ENCODE measurements at regions not wholly inside any gene's neighbourhood (a gene's known extent, or its start where the extent isn't known, plus 50 kb on each side); places are given as distances from the start of the nearest gene placed in this dataset.

DNA sequence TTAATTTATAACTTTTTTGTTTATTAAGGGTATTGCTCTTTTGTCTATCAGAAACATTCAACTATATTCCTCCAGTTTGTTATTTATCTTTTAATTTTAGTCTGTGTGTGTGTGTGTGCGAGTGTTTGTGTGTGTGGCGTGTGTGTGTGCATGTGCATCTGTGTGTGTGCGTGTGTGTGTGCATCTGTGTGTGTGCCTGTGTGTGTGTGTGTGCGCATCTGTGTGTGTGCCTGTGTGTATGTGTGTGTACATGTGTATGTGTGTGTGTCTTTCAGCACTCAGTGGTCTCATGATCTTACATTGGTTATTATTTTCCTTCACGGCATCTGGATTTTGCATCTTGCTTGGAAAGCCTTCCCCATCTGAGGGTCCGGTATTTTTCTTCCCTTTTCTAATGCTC lies 281.1 kb upstream of the RTL1 start:
- DNase-seq = no peak

- DNase-seq = no peak
Measured at GRCh38 chr14:101185073-101185835, 281.7 kb upstream of the RTL1 start.

DNA sequence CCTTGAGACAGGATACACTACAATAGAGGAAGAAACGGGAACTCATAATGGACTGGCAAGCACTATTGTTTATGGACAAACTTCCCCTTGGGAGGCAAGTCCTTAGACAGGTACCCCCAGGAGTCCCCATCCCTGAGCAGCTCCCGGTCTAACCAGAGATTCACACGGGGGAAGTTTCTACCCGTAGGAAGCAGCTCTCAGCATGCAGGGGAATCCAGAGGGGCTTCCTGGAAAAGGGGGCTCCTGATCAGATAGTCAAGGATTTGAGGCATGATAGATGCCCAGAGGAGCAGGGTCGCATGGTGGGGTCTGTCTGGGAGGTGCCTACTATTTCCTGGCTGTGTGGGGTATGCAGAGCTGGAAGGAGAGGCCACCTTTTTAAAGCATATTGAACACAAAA lies 282.4 kb upstream of the RTL1 start:
- no peak for DNase-seq

- DNase-seq = no peak
Measured at GRCh38 chr14:101186544-101186943, 283.0 kb upstream of the RTL1 start.

GRCh38 chr14:101186992-101187815 lies 283.7 kb upstream of the RTL1 start:
- DNase-seq = no peak

- no peak for DNase-seq
Measured at GRCh38 chr14:101187816-101188570, 284.5 kb upstream of the RTL1 start.

DNA sequence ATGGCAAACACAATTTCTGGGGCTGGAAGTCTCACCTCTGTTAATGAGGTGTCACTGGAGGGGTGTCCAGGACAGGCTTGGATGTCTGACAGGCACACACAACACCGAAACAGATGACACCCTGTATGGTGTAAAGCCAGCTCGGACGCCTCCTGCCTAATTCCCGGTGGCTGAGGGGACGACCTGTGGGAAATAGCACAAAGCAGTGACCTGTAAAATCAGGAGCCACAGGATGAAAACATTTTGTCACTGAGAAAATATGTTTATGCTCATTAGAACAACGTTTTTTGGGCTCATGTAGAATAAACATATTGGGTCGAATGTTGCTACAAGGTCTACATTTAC lies 285.0 kb upstream of the RTL1 start:
- DNase-seq = no peak

DNA sequence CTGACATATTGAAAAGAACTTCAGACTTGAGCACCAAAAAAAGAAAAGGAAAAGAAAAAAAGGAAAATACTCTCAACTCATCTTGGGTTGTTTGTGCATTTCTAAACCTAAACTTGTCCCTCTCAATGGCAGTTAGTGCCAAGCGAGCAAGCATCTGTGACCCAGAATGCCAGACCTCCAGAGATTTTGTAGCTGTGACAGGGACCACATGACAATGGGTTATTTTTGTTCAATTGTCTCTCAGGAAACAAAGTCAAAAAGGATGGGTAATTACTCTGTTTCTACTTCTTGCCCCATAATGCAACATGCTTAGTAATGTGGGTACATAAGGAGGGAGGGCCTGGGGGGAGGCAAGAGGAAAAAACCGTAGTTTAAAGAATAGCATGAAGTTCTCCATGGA lies 285.7 kb upstream of the RTL1 start:
- no peak for DNase-seq

DNA sequence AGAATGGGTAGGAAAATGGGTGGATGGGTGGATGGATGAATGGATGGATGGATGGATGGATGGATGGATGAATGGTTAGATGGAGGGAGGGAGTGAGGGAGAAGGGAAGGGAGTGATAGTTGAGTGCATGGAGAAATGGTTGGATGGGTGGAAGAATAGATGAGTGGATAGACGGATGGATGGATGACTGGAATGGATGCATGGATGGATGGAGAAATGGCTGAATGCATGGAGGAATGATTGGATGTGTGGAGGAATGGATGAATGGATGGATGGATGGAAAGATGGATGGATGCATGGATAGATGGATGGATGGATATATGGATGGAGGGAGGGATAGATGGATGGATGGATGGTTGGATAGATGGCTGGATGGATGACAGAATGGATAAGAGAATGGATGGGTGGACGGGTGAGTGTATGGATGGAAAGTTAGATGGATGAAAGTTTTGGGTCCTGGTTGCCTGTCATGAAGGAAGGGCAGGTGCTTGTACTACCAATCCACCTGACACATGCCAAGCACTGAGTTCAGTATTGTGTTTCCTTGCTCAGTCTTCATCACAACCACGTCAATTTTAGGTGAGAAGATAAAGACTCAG lies 286.5 kb upstream of the RTL1 start:
- no peak for DNase-seq

- no peak for DNase-seq
Measured at GRCh38 chr14:101191101-101191720, 287.7 kb upstream of the RTL1 start.

- DNase-seq = no peak
Measured at GRCh38 chr14:101191721-101192660, 288.5 kb upstream of the RTL1 start.

- DNase-seq = no peak
Measured at GRCh38 chr14:101192661-101193000, 289.1 kb upstream of the RTL1 start.

DNA sequence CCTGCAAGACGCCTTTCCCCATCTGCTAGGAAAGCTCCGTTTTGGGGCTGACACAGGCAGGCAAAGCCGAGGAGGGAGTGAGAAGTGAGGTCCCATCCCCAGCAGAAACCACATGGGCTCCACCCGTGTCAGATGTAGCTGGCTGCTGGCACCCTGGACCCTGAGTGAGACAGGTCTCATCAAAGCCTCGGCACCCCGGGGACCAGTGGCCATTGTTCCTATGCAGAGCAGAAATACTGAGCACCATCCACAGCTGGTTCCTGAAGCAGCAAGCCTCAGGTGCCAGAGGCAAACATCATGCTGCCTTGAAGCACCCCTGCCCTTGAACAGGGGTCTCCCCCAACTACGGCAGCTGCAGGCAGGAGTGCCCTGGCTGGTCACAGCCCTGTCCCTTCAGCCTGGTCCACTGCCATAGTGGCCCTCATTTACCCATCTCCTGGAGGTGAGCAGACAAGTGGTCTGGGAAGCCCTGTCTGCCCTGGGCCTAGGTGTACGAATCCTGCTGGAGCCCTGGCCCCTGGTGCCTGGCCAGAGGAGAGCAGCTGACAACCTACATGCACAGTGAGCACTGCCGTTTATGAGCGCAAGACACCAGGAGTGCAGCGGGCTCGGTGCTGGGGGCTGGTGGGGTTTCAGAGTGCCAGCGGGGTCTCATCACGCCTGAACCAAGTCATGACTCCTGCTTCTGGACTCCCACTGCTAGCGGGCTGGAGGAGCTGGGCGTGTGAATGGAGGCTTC lies 289.8 kb upstream of the RTL1 start:
- no peak for DNase-seq

- peak; percentile 2 for DNase-seq
Measured at GRCh38 chr14:101193845-101194372, 290.4 kb upstream of the RTL1 start.

GRCh38 chr14:101194373-101195308 lies 291.1 kb upstream of the RTL1 start:
- no peak for DNase-seq

DNA sequence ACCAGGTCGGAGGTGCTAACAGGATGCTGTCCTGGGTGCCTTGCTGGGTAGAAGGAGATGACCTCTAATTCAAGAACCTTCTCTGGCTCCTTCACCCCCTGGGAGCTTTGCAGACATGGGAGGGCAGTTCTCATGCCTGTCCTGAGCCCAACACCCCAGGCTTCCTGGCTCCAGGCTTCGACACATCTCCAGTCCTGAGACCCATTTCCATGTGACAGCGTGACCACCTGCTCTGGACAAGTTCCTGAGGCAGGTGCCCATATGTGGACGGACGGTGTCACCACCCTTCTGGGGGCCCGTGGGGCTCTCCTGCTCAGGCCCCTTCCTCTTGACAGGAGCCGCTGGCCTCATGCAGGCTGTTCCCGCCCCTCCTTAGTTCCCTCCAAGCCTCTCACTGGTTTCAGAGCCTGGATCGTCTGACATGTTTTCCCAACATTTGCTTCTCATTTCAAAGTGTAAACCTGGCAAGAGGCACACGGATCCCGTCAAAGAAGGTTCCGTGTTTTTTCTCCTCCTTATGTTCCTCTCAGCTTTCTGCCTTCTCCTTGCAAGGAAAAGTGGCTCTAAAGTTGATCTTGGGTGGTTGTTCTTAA lies 291.9 kb upstream of the RTL1 start:
- DNase-seq = no peak

GRCh38 chr14:101196051-101196712 lies 292.7 kb upstream of the RTL1 start:
- no peak for DNase-seq

DNA sequence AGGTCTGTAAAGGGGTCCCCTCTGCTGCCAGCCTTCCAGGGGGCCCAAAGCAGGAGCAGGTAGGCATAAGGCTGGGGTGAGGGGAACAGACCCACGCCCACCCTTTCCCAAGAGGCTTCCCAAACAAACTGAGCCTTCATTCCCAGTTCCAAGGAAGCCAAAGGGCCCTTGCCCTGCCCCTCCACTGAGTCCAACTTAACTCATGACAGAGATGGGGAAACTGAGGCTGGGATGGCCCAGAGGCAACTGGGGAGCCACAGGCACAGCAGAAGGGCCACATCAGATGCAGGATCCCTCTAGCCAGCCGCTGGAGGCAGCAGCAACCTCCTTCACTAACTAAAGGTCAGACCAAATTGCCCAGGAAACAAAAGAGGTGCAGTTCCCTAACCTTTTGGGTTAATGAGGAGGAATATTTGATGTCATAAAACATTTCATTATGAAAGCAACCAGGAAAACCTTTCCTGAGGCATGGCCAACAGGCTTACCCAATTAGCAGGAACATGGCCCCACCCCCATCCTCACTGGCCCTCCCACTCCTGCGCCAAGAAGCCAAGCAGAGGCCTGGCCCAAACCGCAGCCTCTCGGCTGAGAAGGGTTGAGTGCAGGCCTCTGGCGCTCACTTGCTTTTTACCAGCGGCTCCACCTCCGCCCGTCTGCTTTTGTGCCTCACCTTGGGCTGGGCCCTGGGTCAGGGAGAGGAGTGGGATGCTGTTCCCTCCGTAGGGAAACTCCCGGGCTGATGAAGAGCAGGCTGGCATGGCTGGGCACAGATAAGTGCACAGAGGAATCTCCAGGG lies 293.5 kb upstream of the RTL1 start:
- no peak for DNase-seq
